ENCODE measurements at regions not wholly inside any gene's neighbourhood (a gene's known extent, or its start where the extent isn't known, plus 50 kb on each side); places are given as distances from the start of the nearest gene placed in this dataset.
A peak's percentile ranks its signal among the peaks of the same experiment; 100 is the strongest.
"Not testable (repeated sequence)": the region's sequence is repeated elsewhere in the genome, so short reads cannot be mapped to it uniquely, and the experiment has no call there.

GRCh38 chr10:130263289-130263688 lies 127.1 kb downstream of the GLRX3 start:
- DNase-seq = no peak

DNA sequence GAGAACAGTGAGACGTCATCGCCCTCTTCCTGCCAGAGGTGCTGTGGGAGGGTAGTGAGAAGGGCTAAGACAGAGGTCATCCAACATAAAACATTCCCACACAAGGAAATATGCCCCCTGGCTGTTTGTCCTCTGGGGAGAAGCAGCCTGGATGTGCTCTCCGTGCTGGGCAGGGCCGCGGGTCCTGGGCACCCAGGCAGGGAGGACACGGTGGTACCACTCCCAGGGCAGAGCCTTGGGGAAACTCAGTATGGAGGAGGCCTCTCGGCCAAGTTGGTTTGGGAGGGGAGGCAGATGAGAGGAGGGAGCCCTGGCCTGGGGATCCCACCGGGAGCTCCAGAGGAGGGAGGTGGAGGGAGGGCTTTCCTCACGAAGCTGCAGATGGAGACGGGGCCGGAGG lies 129.4 kb downstream of the GLRX3 start:
- no peak for DNase-seq

DNA sequence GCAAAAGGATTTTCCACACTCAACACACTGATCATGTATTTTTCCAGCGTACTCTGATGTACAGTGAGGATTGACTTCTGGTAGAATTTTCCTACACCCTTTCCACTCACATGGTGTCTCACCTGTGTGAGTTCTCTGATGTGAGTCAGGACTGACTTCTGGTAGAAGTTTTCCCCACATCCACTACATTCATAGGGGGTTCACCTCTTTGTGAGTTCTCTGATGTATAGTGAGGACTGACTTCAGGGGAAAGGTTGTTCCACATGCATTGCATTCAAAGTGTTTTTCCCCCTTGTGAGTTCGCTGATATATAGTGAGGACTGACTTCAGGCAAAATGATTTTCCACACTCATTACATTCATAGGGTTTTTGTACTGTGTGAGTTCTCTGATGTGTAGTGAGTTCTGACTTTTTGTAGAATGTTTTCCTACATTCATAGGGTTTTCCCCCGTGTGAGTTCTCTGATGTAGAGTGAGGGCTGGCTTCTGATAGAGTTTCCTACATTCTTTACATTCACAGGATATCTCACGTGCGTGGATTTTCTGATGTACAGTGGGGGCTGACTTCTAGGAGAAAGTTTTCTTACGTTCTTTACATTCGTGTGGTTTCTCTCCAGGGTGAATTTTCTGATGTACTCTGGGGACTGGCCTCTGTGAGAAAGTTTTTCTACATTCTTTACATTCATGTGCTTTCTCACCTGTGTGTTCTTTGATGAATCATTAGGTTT lies 146.5 kb downstream of the GLRX3 start:
- DNase-seq = no peak

DNA sequence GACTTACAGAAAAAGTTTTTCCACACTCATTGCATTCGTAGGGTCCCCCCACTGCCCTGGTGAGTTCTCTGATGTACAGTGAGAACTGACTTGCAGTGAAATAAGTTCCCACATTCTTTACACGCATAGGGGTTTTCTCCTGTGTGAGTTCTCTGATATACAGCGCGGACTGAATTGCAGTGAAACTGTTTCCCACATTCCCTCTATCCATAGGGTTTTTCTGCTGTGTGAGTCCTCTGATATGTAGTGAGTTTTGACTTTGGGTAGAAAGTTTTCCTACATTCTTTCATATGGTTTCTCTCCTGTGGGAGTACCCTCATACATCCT lies 147.0 kb downstream of the GLRX3 start:
- DNase-seq = no peak

DNA sequence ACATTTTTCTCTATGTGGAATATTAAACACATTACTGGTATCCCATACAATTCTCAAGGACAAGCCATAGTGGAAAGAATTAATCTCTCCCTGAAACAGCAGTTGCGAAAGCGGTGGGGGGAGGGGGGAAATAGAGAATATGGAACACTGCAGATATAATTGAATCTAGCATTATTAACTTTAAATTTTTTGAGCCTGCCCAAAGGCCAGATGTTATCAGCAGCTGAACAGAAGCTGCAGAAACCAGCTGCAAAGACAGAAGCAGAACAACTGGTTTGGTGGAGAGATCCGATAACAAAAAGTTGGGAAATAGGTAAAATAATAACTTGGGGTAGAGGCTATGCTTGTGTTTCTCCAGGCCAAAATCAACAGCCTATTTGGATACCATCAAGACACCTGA lies 159.6 kb downstream of the GLRX3 start:
- not testable (repeated sequence) for DNase-seq

GRCh38 chr10:130300608-130301020 lies 164.4 kb downstream of the GLRX3 start:
- DNase-seq = peak; percentile 60

GRCh38 chr10:130301021-130301892 lies 165.1 kb downstream of the GLRX3 start:
- peak; percentile 60 for DNase-seq

DNA sequence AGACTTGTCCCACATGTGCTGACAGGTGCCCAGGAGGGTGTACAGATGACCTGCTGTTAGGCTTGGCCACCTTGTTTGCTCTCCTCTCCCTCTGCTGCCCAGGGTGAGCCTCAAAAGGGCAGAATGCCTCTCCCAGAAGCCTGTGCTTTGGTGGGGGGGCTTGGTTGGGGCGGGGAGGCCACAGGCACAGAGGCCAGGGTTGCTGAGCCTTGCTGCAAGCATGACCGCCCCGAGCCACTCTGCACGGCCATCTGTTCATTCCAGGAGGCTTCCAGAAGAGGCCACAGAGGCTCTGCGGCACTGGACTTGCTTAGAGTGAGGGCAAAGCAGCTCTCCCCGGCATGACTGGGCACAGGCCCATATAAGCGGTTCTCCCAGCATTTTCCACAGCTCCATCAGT lies 190.8 kb downstream of the GLRX3 start:
- DNase-seq = no peak

- DNase-seq = no peak
These were observed 193.6 kb downstream of the GLRX3 start for GRCh38 chr10:130329792-130330191.

DNA sequence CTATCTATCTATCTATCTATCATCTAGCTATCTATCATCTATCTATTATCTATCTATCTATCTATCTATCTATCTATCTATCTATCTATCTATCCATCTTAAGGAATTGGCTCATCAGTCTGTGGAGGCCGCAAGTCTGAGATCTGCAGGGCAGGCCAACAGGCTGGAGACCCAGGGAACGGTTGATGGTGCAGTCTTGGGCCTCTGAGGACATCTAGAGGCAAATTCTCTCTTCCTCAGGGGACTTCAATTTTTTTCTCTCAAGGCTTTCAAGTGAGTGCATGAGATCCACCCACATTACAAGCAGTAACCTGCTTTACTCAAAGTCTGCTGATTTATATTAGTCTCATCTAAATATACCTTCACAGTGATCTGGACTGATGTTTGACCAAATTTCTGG lies 197.0 kb downstream of the GLRX3 start:
- DNase-seq = no peak

DNA sequence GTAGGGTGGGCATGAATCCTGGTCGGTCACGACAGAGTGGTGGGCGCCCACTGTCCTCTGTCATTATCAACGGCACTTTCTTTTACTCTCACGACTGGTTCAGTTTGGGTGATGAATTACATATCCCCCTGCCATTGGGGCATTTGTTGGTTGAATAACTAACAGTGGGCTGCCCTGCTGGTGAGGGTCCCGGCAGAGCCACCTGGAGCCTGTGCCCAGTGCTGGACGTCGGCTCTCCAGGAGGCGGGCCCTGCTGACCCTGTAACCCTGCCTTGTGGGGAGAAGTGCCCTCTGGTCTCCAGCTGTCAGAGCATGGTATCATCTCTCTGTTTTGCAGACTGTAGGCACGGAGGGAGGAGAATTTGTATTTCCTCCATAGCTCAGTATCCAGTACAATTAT lies 199.1 kb downstream of the GLRX3 start:
- no peak for DNase-seq

DNA sequence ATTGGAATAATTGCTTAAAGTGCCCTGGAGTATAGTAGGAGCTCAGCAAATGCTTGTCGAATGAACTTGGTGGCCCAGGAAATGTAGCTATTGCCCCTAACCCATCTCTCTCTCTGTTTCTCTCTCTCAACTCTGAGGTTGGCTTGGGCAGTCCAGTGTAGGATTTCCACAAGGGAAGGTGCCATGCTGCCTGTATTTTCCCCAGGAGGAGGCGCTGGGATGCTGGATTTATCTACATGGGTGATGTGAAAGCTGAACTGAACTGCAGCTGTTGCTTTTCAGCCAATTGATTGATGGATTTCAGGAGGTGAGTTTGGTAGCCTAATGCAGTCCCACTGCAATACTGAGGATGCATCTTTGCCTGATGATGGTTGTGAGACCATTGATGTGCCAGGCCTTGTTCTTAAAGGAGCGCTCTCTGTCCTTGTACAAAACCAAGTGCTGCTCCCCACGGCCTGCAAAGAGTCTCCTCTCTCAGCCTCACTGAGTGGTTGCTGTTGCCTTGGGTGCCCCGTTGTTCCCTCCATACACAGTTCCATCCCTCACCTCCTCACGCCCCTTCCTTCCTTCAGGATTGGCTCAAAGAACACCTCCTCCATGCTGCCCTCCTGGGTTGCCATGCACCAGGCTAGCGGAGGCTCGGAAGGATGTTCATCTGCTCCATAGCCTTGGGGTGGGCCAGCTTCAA lies 200.6 kb downstream of the GLRX3 start:
- DNase-seq = no peak

DNA sequence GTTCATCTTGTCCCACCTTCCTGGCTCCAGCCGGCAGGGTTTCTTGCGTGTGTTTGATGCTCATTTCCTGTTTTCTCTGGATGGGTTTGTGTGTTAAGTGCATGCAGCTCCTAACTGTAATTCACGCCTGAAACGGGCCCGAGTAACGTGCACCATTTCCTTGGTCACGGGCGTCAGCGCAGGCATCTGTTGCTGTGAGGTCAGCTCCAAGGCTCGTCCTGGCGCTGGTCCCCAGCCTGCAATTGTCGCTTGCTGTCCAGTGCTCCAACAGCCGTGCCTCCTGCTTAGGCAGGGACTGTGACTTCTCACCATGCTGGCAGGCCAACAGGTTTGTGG lies 201.1 kb downstream of the GLRX3 start:
- no peak for DNase-seq

GRCh38 chr10:130337696-130338635 lies 201.8 kb downstream of the GLRX3 start:
- DNase-seq = no peak

DNA sequence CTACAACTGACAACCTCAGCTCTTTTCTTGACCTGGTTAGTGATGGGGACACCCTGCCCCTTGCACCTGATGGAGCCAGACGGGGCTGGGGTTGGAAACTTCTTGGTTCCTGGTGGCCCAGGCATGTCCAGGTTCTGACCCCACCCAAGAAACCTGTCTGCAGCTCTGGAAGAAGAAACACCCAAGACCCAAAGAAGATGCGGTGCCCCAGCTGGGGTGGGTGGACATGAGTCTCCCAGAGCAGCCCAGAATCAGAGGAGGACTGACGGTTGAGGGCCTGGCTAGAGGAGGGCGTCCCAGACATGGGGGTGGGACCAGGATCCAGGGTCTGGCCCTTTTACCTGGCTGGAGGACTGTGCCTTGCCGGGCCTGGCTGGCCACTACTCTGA lies 202.4 kb downstream of the GLRX3 start:
- no peak for DNase-seq

GRCh38 chr10:130339091-130339490 lies 202.9 kb downstream of the GLRX3 start:
- no peak for DNase-seq

- no peak for DNase-seq
These were observed 203.7 kb downstream of the GLRX3 start for GRCh38 chr10:130339911-130340310.

GRCh38 chr10:130340816-130341215 lies 204.6 kb downstream of the GLRX3 start:
- DNase-seq = no peak

DNA sequence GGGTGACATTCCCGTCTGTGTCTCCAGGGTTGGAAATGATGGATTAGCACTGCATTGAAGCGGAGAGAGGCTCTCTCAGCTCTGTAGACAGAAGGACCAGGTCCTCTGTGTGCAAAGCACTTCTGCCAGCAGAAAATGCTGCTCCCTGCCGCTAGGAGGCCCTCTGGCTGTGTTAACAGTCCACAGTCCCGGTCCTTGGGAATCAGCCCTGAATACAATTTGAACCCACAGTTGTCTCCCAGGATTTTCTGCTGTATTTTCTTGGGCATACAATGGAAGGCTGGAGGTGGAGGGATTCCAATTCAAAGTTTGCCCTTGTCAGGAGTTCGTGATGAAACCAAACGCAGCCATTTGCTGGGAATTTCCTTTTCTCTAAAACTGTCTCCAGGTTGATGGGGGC lies 205.2 kb downstream of the GLRX3 start:
- no peak for DNase-seq

GRCh38 chr10:130345728-130346127 lies 209.5 kb downstream of the GLRX3 start:
- peak; percentile 48 for DNase-seq

DNA sequence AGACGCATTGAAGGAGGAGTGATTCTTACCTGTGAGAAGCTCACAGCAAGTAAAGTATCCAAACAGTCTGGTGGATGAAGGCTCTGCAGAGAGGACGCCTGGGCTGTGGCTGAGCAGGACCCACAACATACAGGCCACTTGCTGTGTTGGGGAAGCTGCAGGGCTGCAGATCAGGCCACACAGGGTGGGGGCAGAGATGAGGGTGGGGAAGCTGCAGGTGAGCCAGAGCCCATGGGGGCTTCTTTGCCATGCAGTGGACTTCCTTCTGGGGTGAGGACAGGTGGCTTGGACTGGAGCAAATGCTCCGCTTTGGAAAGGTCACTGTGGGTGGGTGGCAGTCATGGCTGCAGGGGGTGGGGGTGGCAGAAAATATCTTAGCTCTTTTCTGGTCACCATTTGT lies 214.8 kb downstream of the GLRX3 start:
- DNase-seq = no peak

GRCh38 chr10:130351466-130352290 lies 215.5 kb downstream of the GLRX3 start:
- DNase-seq = no peak

Data from NCI-H2029 (cell line).